GM12875 (cell line): ENCODE measurements at regions not wholly inside any gene's neighbourhood (a gene's known extent, or its start where the extent isn't known, plus 50 kb on each side); places are given as distances from the start of the nearest gene placed in this dataset.
"Not testable (repeated sequence)": the region's sequence is repeated elsewhere in the genome, so short reads cannot be mapped to it uniquely, and the experiment has no call there.

Experiments
- H3K4me3 ChIP-seq: one replicate; pipeline ENCODE4 v1.5.1; 2011; ENCODE audit warnings: low read depth, low read length, control low read depth
- CTCF ChIP-seq: IDR thresholded peaks from 2 replicates; pipeline ENCODE4 v1.5.1; 2011; ENCODE audit warnings: low read depth, mild to moderate bottlenecking, control low read depth, inconsistent platforms, low read length, moderate library complexity, borderline replicate concordance; ENCODE audit not compliant: insufficient read depth

- TF ChIP-seq CTCF, result no peak
- no peak overlapping the region for H3K4me3 ChIP-seq
These were observed 449.6 kb upstream of the TOM1L1 start for GRCh38 chr17:54451051-54451450.

DNA sequence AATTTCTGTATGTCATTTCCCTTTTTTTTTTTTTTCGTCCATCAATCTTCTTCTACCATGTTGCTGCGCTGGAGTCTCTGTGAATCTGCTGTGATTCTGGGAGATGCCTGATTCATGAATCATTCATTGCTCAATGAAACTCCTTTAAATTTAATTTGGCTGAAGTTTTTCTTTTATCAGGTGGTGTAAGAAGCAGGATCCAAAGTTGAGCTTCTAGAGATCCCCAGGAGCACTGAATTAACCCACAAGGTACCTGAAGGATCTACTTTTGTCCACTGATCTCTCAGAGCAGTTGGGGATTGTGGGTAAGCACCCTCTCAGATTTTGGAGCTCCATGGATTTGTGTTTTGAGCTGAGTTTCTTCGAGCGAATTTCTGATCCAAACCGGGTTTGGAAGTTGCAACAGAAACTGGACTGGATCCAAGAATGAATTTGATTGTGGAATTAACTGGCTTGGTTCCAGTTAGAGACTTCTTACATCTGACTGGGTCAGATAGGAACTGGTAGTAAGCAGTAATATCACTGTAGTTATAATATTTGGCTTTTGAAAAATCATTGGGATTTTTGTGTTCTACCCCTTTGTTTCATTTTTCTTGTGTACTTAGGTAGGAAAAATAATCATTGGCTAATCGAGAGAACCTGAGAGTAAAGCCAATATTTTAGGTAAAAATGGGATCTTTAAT is 447.8 kb upstream of the TOM1L1 start:
- no peak overlapping the region for H3K4me3 ChIP-seq
- TF ChIP-seq CTCF, result no peak

GRCh38 chr17:54455251-54455868 is 445.3 kb upstream of the TOM1L1 start:
- no peak for TF ChIP-seq CTCF
- no peak overlapping the region for H3K4me3 ChIP-seq

GRCh38 chr17:54465443-54465842 is 435.2 kb upstream of the TOM1L1 start:
- not testable (repeated sequence) for H3K4me3 ChIP-seq

DNA sequence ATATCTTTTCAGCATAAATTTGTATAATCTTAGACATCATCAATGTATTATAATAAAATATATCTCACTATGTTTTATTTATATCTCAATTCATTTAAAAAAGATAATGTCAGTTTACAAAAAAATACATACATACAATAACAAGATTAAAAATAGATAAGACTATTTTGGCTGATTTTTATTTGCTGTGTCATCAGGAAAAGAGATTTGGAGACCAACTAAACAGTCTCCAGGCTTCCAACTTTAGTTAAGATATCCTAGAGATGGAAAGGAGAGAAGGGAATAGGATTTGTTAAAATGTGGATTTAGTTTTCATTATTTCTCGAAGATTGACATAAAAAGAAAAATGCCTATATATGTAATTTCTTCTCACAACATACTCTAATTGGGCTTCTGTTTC is 433.8 kb upstream of the TOM1L1 start:
- TF ChIP-seq CTCF, result no peak
- H3K4me3 ChIP-seq, result no peak overlapping the region

DNA sequence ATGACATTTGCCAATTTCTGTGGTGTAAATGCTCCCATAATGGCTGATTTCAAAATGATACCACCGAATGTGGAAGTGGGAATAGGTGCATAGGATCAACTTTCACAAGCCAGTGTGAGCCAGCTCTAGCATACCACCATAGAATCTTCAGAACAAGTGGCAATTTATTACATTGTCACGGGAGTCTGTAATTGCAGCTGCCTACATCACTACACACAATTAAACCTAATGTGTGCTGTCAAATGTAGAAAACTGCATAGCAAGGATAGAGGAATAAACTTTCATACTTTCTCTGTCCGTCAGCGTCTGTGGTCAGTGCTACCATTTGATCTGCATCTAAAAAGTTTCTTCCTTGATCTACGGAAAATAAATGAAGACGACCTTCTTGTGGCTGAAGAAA is 417.8 kb upstream of the TOM1L1 start:
- no peak overlapping the region for H3K4me3 ChIP-seq
- no peak for TF ChIP-seq CTCF

GRCh38 chr17:54493691-54494090 is 407.0 kb upstream of the TOM1L1 start:
- TF ChIP-seq CTCF, result no peak
- H3K4me3 ChIP-seq, result no peak overlapping the region
